T-cell (primary cell): ENCODE measurements at regions not wholly inside any gene's neighbourhood (a gene's known extent, or its start where the extent isn't known, plus 50 kb on each side); places are given as distances from the start of the nearest gene placed in this dataset.
"Not testable (repeated sequence)": the region's sequence is repeated elsewhere in the genome, so short reads cannot be mapped to it uniquely, and the experiment has no call there.

Source experiments
- ATAC-seq, 4 experiments: fragments of 200-7000 bp in 3 of 4; fragments of 150-1000 bp in 1 of 4; cut with Tn5 transposase; replicated peaks in 1 of 4; 1 replicate in 3 of 4; 2 replicates in 1 of 4; pipeline ENCODE4 v1.10.0; 2021; ENCODE audit warnings: moderate library complexity in 3 of 4, mild to moderate bottlenecking in 2 of 4, moderate number of reproducible peaks in 1 of 4
- CTCF ChIA-PET, 2 donors: fragments of 300-600 bp; sonication (Branson Sonifier 250); formaldehyde crosslinking; loops; one replicate each; lab custom pipeline; 2022; ENCODE audit warnings: antibody characterized with exemption in 2 of 2; lab: Charles Lee
- POLR2A ChIA-PET, 2 donors: fragments of 300-600 bp; sonication (Branson Sonifier 250); formaldehyde crosslinking; loops; one replicate each; lab custom pipeline; 2022; ENCODE audit warnings: antibody characterized with exemption in 2 of 2; lab: Charles Lee
- DNase-seq, 35 experiments: peaks; one replicate each; pipeline versions ENCODE4 v3.0.0 to v3.0.0-alpha.2; 2013 to 2023
- H3K27ac ChIP-seq: one replicate; pipeline ENCODE4 v1.5.1; 2013; ENCODE audit warnings: low read length
- H3K27me3 ChIP-seq, 2 experiments: replicated peaks in 1 of 2; 1 replicate in 1 of 2; 2 replicates in 1 of 2; pipeline versions ENCODE4 v1.6.1 to v1.7.0; 2013; ENCODE audit warnings: low read length in 1 of 2, mixed read lengths in 1 of 2; ENCODE audit not compliant: control insufficient read depth in 2 of 2, insufficient read depth in 2 of 2; ENCODE audit errors: extremely low read depth in 1 of 2
- H3K36me3 ChIP-seq, 2 donors: 1 replicate in 1 of 2; 2 replicates in 1 of 2; pipeline versions ENCODE4 v1.6.1 to v1.7.0; 2013; ENCODE audit warnings: low read length in 1 of 2; ENCODE audit not compliant: control insufficient read depth in 2 of 2, insufficient read depth in 1 of 2; ENCODE audit errors: extremely low read depth in 1 of 2
- H3K4me1 ChIP-seq, 2 experiments: 1 replicate in 1 of 2; 2 replicates in 1 of 2; pipeline versions ENCODE4 v1.6.1 to v1.7.0; 2013; ENCODE audit warnings: low read length in 2 of 2, mixed read lengths in 1 of 2; ENCODE audit not compliant: insufficient read depth in 2 of 2, control insufficient read depth in 1 of 2; ENCODE audit errors: extremely low read depth in 1 of 2
- H3K4me3 ChIP-seq, 2 donors: 1 replicate in 1 of 2; 2 replicates in 1 of 2; pipeline versions ENCODE4 v1.5.1 to v1.7.0; 2013; ENCODE audit warnings: mild to moderate bottlenecking in 2 of 2, low read length in 1 of 2, moderate library complexity in 1 of 2; ENCODE audit not compliant: control insufficient read depth in 1 of 2; ENCODE audit errors: extremely low read depth in 1 of 2
- H3K9me3 ChIP-seq: 2 replicates; pipeline ENCODE4 v1.7.0; 2013
- H3K27ac Mint-ChIP-seq, 2 donors: one replicate each; pipeline ENCODE4 v1.8.0; 2020 to 2021; ENCODE audit warnings: mild to moderate bottlenecking in 2 of 2, mixed read lengths in 2 of 2
- H3K27me3 Mint-ChIP-seq, 2 donors: one replicate each; pipeline ENCODE4 v1.8.0; 2021 to 2022; ENCODE audit warnings: mixed read lengths in 2 of 2
- H3K36me3 Mint-ChIP-seq: one replicate; pipeline ENCODE4 v1.8.0; 2021; ENCODE audit warnings: mixed read lengths
- H3K4me1 Mint-ChIP-seq, 3 donors: one replicate each; pipeline ENCODE4 v1.8.0; 2020 to 2022; ENCODE audit warnings: mixed read lengths in 3 of 3, mild to moderate bottlenecking in 1 of 3
- H3K4me3 Mint-ChIP-seq, 3 donors: one replicate each; pipeline ENCODE4 v1.8.0; 2020 to 2022; ENCODE audit warnings: mild to moderate bottlenecking in 3 of 3, mixed read lengths in 3 of 3, moderate library complexity in 3 of 3
- H3K9me3 Mint-ChIP-seq, 3 donors: one replicate each; pipeline ENCODE4 v1.8.0; 2020 to 2022; ENCODE audit warnings: mixed read lengths in 3 of 3
- WGBS: methylation state at CpG from one replicate; pipeline ENCODE4 v1.1.5; 2013; ENCODE audit warnings: missing lambda C conversion rate; ENCODE audit not compliant: insufficient coverage; 5-methylcytosine and 5-hydroxymethylcytosine counted together

DNA sequence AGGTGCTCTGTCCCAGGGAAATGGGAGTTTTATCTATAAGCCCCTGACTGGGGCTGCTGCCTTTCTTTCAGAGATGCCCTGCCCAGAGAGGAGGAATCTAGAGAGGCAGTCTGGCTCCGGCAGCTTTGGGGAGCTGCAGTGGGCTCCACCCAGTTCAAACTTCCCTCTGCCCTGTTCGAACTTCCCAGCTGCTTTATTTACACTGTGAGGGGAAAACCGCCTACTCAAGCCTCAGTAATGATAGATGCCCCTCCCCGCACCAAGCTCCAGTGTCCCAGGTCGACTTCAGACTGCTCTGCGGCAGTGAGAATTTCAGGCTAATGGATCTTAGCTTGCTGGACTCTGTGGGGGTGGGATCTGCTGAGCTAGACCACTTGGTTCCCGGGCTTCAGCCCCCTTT is 83.0 kb upstream of the SP4 start:
- H3K4me3 ChIP-seq, CTCF ChIA-PET, H3K9me3 Mint-ChIP-seq, H3K27me3 ChIP-seq, ATAC-seq, H3K4me3 Mint-ChIP-seq, POLR2A ChIA-PET, H3K27ac ChIP-seq, H3K4me1 ChIP-seq, H3K36me3 ChIP-seq, DNase-seq, H3K9me3 ChIP-seq, H3K36me3 Mint-ChIP-seq, H3K27me3 Mint-ChIP-seq, H3K27ac Mint-ChIP-seq: not testable (repeated sequence)
- peaks cover 0 to 12% (median under 1%) of the 10 kb centered on the region in 3 donors for H3K4me1 Mint-ChIP-seq
- WGBS: 83% methylated on average over 4 of the region's 7 CpGs

DNA sequence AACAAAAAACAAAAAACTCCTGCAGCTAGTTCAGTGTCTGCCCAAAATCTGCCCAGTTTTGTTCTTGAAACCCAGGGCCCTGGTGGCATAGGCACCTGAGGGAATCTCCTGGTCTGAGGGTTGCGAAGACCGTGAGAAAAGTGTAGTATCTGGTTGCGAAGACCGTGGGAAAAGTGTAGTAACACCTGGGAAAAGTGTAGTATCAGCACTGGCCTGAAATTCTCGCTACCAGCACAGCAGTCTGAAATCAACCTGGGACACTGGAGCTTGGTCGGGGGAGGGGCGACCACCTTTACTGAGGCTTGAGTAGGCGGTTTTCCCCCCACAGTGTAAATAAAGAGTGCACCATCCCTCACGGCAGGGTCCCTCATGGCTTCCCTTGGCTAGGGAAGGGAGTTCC is 82.5 kb upstream of the SP4 start:
- no peak for ATAC-seq
- 84% methylated on average over 3 of the region's 9 CpGs for WGBS
- no peak overlapping the region for H3K27ac Mint-ChIP-seq

DNA sequence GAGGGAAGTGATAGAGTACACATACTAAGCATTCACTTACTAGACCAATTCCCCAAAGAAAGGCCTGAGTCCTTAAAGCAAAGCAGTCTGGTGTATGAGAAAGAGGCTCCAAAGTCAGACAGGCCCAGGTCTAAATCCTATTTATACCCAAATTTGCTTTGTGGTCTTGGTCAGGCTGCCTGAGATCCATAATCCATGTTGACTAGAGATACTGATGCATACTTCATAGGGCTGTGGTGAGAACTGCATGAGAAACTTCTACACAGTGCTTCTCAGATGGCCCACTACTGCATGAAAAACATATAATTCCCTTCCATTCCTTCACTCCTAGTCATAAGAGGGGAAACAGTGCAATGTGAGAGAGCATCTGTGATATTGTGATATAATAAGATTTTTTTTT is 81.6 kb upstream of the SP4 start:
- no peak overlapping the region for H3K4me3 ChIP-seq
- no peaks in the 10 kb centered on the region for H3K36me3 Mint-ChIP-seq
- H3K9me3 Mint-ChIP-seq: no peaks in the 10 kb centered on the region
- H3K4me1 Mint-ChIP-seq: peaks cover 0 to 2% (median 0%) of the 10 kb centered on the region in 3 donors
- H3K36me3 ChIP-seq: no peaks in the 10 kb centered on the region
- POLR2A ChIA-PET: no interaction called here
- H3K27ac Mint-ChIP-seq: no peak overlapping the region
- no peaks in the 10 kb centered on the region for H3K9me3 ChIP-seq
- CTCF ChIA-PET: no interaction called here
- H3K27me3 ChIP-seq: no peaks in the 10 kb centered on the region
- H3K27me3 Mint-ChIP-seq: no peaks in the 10 kb centered on the region
- no peak for DNase-seq
- H3K4me1 ChIP-seq: no peaks in the 10 kb centered on the region
- no peak overlapping the region for H3K4me3 Mint-ChIP-seq
- no peak for ATAC-seq
- H3K27ac ChIP-seq: no peak overlapping the region

More for the DNA sequence above, 82.5 kb upstream of the SP4 start:
- ChIA-PET CTCF (no interaction called here), POLR2A (no interaction called here)
- H3K4me3 Mint-ChIP-seq: no peak overlapping the region
- no peak for DNase-seq
- H3K4me1 Mint-ChIP-seq: peaks cover 0 to 8% (median 0%) of the 10 kb centered on the region in 3 donors
- no peaks in the 10 kb centered on the region for H3K36me3 Mint-ChIP-seq
- H3K27me3 Mint-ChIP-seq: no peaks in the 10 kb centered on the region
- Histone ChIP-seq H3K27me3 (no peaks in the 10 kb centered on the region), H3K36me3 (no peaks in the 10 kb centered on the region), H3K9me3 (no peaks in the 10 kb centered on the region), H3K27ac (no peak overlapping the region), H3K4me1 (no peaks in the 10 kb centered on the region), H3K4me3 (no peak overlapping the region)
- peaks cover 0 to 4% (median 0%) of the 10 kb centered on the region in 3 donors for H3K9me3 Mint-ChIP-seq

DNA sequence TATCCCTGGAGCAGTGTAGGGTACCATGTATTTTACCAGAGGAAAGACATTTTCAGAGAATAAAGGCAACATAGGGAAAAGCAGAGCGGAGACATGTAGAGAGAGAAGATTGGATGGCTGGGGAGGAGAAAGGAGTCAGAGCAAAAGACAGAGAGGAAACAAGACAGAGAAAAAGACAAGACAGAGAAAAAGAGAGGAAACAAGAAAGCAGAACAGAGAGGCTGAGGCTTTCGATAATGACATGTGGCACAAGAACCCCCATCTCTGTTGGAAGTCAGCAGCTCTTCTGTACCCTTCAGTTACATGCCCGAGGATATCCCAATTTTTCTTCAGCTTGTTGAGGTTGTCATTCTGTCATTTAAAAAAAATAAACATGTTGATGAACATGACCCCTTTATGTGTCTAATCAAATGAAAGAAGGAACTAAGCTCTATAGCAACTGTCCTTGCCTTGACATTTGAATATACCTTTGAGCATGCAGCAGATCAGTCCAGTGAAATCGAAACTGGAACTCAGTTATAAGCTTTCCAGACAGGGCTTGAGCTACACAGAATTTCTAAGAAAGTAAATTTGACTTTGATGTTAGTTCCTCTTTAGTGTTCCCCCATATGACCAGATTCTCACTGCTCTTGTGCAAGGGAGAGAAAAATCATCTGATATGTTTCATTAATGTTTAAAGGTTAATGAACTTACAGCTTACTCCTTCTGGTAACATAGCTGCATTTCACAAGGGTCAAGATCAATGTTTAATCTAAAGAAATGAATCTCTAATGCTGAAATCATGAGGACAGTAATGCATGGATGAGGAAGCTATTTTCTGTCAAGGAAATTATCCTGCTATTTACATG is 75.1 kb upstream of the SP4 start:
- peak overlapping the region in 1 of 2 donors; percentile 7 for H3K4me3 ChIP-seq
- no peaks in the 10 kb centered on the region for H3K36me3 ChIP-seq
- H3K9me3 ChIP-seq: no peaks in the 10 kb centered on the region
- ChIA-PET CTCF (interaction anchor here in 1 of 2 donors (0.7 to 1.7 kb wide), 8 partner anchors 14 to 1302 kb away, joined by 3 to 9 read pairs (median 3); no protein-coding TSS in a partner anchor), POLR2A (interaction anchor here (0.5 to 1.2 kb wide), 7 partner anchors 14 to 1830 kb away, joined by 3 to 6 read pairs (median 4); no protein-coding TSS in a partner anchor)
- DNase-seq (peak in 3 of 35 experiments; percentile 4 to 63 (median 13)), ATAC-seq (peak; percentile 71 to 83 (median 76))
- Mint-ChIP-seq H3K27ac (peak overlapping the region; percentile 89 to 95), H3K4me1 (peaks cover 55 to 58% (median 56%) of the 10 kb centered on the region in 3 donors), H3K36me3 (no peaks in the 10 kb centered on the region), H3K4me3 (peak overlapping the region; percentile 46 to 70 (median 53)), H3K27me3 (no peaks in the 10 kb centered on the region), H3K9me3 (no peaks in the 10 kb centered on the region)
- no peaks in the 10 kb centered on the region for H3K27me3 ChIP-seq
- peaks cover 35 to 38% of the 10 kb centered on the region in 2 experiments for H3K4me1 ChIP-seq
- H3K27ac ChIP-seq: peak overlapping the region; percentile 75
- 78% methylated on average over 1 of the region's 4 CpGs for WGBS

DNA sequence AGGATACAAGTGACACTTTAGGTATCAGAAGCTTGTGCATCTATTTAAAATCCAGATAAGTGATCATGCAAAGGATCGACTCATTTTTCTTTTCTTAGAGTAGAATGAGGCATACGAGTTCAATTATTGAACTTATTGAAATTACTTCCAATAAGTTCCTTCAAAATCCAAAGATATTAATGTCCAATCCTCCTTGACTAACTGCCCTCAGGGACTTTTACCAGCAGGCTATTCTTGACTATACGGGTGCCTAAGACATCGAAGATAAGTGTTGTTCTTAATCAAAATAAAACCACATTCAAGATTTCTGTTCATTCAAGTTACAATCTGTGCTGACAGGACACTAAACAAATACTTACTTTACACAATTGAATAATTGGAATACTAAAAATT is 74.5 kb upstream of the SP4 start:
- Histone ChIP-seq H3K4me3 (peak overlapping the region in 1 of 2 donors; percentile 7), H3K9me3 (no peaks in the 10 kb centered on the region), H3K27ac (peak overlapping the region; percentile 75), H3K4me1 (peaks cover 38 to 41% of the 10 kb centered on the region in 2 experiments), H3K36me3 (no peaks in the 10 kb centered on the region), H3K27me3 (no peaks in the 10 kb centered on the region)
- WGBS: no CpG with 5 or more reads among the region's 4 CpGs
- Mint-ChIP-seq H3K4me1 (peaks cover 56 to 61% (median 58%) of the 10 kb centered on the region in 3 donors), H3K4me3 (peak overlapping the region; percentile 46 to 70 (median 53)), H3K9me3 (no peaks in the 10 kb centered on the region), H3K27ac (peak overlapping the region; percentile 89 to 95), H3K27me3 (no peaks in the 10 kb centered on the region), H3K36me3 (no peaks in the 10 kb centered on the region)
- CTCF ChIA-PET: interaction anchor here in 1 of 2 donors (0.7 to 1.7 kb wide), 7 partner anchors 14 to 1301 kb away, joined by 3 to 9 read pairs (median 3); no protein-coding TSS in a partner anchor
- DNase-seq: no peak
- POLR2A ChIA-PET: interaction anchor here (0.5 to 1.2 kb wide), 8 partner anchors 12 to 1829 kb away, joined by 3 to 6 read pairs (median 4); no protein-coding TSS in a partner anchor
- no peak for ATAC-seq

DNA sequence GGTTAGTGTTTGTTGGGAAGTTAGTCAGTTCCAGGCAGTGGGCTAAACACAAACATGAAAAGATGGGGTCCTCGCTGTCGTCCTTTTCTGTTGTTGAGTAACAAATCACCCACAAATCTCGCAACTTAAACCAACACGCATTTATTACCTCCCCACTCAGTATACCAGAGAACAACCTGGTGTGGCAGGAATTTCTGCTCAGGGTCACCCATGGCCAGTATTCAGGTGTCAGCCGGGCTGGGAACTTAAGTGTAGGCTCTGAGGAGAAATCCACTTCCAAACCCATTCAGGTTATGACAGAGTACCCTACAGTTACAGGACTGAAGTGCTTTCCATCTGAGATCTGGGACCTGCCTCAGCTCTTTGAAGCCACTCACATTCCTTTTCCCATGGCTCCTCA is 73.6 kb upstream of the SP4 start:
- H3K36me3 Mint-ChIP-seq: no peaks in the 10 kb centered on the region
- peak overlapping the region; percentile 89 to 95 for H3K27ac Mint-ChIP-seq
- no peaks in the 10 kb centered on the region for H3K27me3 ChIP-seq
- H3K4me3 Mint-ChIP-seq: peak overlapping the region in 2 of 3 donors; percentile 53 to 70
- H3K4me1 ChIP-seq: peaks cover 40 to 44% of the 10 kb centered on the region in 2 experiments
- no peak overlapping the region for H3K4me3 ChIP-seq
- H3K36me3 ChIP-seq: no peaks in the 10 kb centered on the region
- DNase-seq (no peak), ATAC-seq (no peak)
- no peaks in the 10 kb centered on the region for H3K9me3 Mint-ChIP-seq
- peaks cover 65 to 70% (median 66%) of the 10 kb centered on the region in 3 donors for H3K4me1 Mint-ChIP-seq
- H3K27me3 Mint-ChIP-seq: no peaks in the 10 kb centered on the region
- POLR2A ChIA-PET: no interaction called here
- peak overlapping the region; percentile 75 for H3K27ac ChIP-seq
- CTCF ChIA-PET: no interaction called here
- no peaks in the 10 kb centered on the region for H3K9me3 ChIP-seq
- 86% methylated on average over 1 of the region's 5 CpGs for WGBS
